DND-41 (cell line): ENCODE measurements at regions not wholly inside any gene's neighbourhood (a gene's known extent, or its start where the extent isn't known, plus 50 kb on each side); places are given as distances from the start of the nearest gene placed in this dataset.

Source experiments
- ATAC-seq: fragments of 200-7000 bp; cut with Tn5 transposase; 3 replicates; pipeline ENCODE4 v1.9.1; 2021; ENCODE audit warnings: low read depth; ENCODE audit not compliant: insufficient read depth
- DNase-seq: peaks from one replicate; pipeline ENCODE4 v3.0.0-alpha.2; 2020
- H2AFZ ChIP-seq: 2 replicates; pipeline ENCODE4 v1.6.0; 2012; ENCODE audit warnings: low read depth, low read length
- H3K27ac ChIP-seq: 2 replicates; pipeline ENCODE4 v1.5.1; 2012; ENCODE audit warnings: low read length, inconsistent platforms
- H3K27me3 ChIP-seq: fragments of 200-600 bp; sonication (generic); 2 replicates; pipeline ENCODE4 v1.6.0; 2012; ENCODE audit warnings: low read length, mild to moderate bottlenecking, inconsistent platforms; ENCODE audit not compliant: insufficient read depth, poor library complexity
- H3K36me3 ChIP-seq: 2 replicates; pipeline ENCODE4 v1.5.1; 2012; ENCODE audit warnings: low read length, inconsistent platforms; ENCODE audit not compliant: insufficient read depth
- H3K4me1 ChIP-seq: 2 replicates; pipeline ENCODE4 v1.5.1; 2012; ENCODE audit warnings: mild to moderate bottlenecking, low read length; ENCODE audit not compliant: insufficient read depth
- H3K4me2 ChIP-seq: 2 replicates; pipeline ENCODE4 v1.6.0; 2012; ENCODE audit warnings: mild to moderate bottlenecking, moderate library complexity, low read length, inconsistent platforms; ENCODE audit not compliant: insufficient read depth
- H3K4me3 ChIP-seq, 2 experiments: fragments of 200-600 bp in 1 of 2; shearing (Covaris generic) in 1 of 2; 2 replicates each; pipeline ENCODE4 v1.5.1; 2012 to 2016; ENCODE audit warnings: inconsistent platforms in 2 of 2, low read length in 2 of 2, mild to moderate bottlenecking in 2 of 2, low read depth in 1 of 2, moderate library complexity in 1 of 2
- H3K79me2 ChIP-seq: 2 replicates; pipeline ENCODE4 v1.6.0; 2012; ENCODE audit warnings: low read length, inconsistent platforms; ENCODE audit not compliant: insufficient read depth
- H3K9ac ChIP-seq: 2 replicates; pipeline ENCODE4 v1.6.0; 2012; ENCODE audit warnings: low read depth, mild to moderate bottlenecking, inconsistent platforms, low read length, moderate library complexity
- H3K9me3 ChIP-seq: 2 replicates; pipeline ENCODE4 v1.5.1; 2012; ENCODE audit warnings: low read length, moderate library complexity, mild to moderate bottlenecking, inconsistent platforms; ENCODE audit not compliant: insufficient read depth, severe bottlenecking
- H4K20me1 ChIP-seq: 2 replicates; pipeline ENCODE4 v1.6.0; 2012; ENCODE audit warnings: low read length; ENCODE audit not compliant: insufficient read depth
- EZH2 ChIP-seq: IDR thresholded peaks from 3 replicates; pipeline ENCODE4 v1.6.1; 2012; ENCODE audit warnings: borderline replicate concordance, low read depth, mild to moderate bottlenecking, moderate library complexity, low read length, inconsistent platforms; ENCODE audit not compliant: severe bottlenecking
- TF ChIP-seq, protein P1 (sequence below): IDR thresholded peaks from 2 replicates; pipeline ENCODE4 v1.5.1; 2012; ENCODE audit warnings: borderline replicate concordance, low read length, moderate library complexity, mild to moderate bottlenecking; ENCODE audit not compliant: poor library complexity, severe bottlenecking; ENCODE audit errors: extremely low read depth

DNA sequence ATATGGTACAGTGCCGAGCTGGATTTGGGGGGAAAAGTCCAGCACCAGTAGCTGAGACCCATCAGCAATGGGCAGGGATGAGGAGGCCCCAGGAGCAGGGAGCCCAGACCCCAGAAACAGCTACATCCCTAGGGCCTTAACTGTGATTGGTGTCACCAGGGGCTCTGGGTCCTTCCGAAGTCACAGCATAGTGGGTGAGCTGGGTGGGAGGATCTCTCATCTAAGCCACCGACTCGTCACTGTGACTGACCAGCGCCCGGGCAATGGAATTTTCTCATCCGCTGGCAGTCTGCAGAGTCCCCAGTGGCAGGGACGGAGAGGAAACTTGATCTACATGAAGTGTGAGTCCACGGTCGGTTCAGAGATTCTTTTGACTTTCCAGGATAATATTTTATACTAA lies 186.5 kb downstream of the SH3BP4 start:
- H3K27ac ChIP-seq: no peak overlapping the region
- no peaks in the 10 kb centered on the region for H3K36me3 ChIP-seq
- no peaks in the 10 kb centered on the region for H3K79me2 ChIP-seq
- H3K4me1 ChIP-seq: no peaks in the 10 kb centered on the region
- TF ChIP-seq, protein P1, sequence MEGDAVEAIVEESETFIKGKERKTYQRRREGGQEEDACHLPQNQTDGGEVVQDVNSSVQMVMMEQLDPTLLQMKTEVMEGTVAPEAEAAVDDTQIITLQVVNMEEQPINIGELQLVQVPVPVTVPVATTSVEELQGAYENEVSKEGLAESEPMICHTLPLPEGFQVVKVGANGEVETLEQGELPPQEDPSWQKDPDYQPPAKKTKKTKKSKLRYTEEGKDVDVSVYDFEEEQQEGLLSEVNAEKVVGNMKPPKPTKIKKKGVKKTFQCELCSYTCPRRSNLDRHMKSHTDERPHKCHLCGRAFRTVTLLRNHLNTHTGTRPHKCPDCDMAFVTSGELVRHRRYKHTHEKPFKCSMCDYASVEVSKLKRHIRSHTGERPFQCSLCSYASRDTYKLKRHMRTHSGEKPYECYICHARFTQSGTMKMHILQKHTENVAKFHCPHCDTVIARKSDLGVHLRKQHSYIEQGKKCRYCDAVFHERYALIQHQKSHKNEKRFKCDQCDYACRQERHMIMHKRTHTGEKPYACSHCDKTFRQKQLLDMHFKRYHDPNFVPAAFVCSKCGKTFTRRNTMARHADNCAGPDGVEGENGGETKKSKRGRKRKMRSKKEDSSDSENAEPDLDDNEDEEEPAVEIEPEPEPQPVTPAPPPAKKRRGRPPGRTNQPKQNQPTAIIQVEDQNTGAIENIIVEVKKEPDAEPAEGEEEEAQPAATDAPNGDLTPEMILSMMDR: no peak
- TF ChIP-seq EZH2: no peak
- no peaks in the 10 kb centered on the region for H3K9me3 ChIP-seq
- H4K20me1 ChIP-seq: no peaks in the 10 kb centered on the region; the same call in 1 of the 2 replicates
- no peak for DNase-seq
- H2AFZ ChIP-seq: no peak overlapping the region
- H3K9ac ChIP-seq: no peak overlapping the region
- peaks cover 24% of the 10 kb centered on the region for H3K27me3 ChIP-seq
- H3K4me2 ChIP-seq: no peak overlapping the region
- no peak for ATAC-seq
- H3K4me3 ChIP-seq: no peak overlapping the region

DNA sequence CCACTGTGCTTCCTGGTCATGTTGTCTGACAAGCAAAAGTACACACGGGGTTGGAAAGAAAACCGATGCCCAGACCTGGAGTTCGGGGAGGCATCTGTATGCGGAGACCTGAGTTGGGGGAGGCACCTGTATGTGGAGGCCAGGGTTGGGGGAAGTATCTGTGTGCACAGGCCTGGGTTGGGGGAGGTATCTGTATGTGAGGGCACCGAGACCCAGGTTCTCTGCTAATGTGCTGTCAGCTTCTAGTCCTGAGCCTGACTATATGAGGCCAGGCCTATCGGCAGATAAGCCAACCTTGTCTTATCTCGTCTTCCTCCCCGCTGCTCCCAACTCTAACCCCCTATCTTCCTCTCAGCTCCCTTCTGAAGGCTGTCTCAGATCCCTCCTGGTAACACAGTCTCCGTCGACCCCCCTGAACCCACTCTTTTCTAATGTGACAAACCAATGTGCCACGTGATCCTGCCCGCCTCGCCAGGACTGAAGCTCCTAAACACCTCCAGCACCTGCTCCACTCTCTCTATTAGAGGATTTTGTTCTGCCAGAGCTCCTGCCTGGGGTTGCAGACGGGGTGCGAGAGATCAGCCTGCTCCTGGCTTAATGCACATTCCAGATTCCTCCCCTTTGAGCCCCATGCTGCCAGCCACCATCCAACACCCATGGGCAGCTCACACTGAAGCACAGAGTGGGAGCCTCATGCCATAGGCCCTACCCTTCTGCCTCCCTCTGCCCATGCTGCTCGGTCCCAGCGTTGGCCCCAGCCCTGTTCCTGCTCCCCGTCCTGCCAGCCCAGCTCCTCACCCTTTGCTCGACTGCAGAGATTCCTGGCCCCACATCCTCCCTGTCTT lies 188.4 kb downstream of the SH3BP4 start:
- no peak for ATAC-seq
- no peak overlapping the region for H3K27ac ChIP-seq
- no peak overlapping the region for H3K9ac ChIP-seq
- H4K20me1 ChIP-seq: no peaks in the 10 kb centered on the region
- no peak overlapping the region for H3K4me2 ChIP-seq
- no peak for DNase-seq
- H3K4me3 ChIP-seq: no peak overlapping the region
- H3K27me3 ChIP-seq: peaks cover 23% of the 10 kb centered on the region
- no peaks in the 10 kb centered on the region for H3K36me3 ChIP-seq
- H3K79me2 ChIP-seq: no peaks in the 10 kb centered on the region
- H3K4me1 ChIP-seq: no peaks in the 10 kb centered on the region
- H3K9me3 ChIP-seq: no peaks in the 10 kb centered on the region
- no peak overlapping the region for H2AFZ ChIP-seq
- TF ChIP-seq EZH2: no peak
- TF ChIP-seq, protein P1: no peak

DNA sequence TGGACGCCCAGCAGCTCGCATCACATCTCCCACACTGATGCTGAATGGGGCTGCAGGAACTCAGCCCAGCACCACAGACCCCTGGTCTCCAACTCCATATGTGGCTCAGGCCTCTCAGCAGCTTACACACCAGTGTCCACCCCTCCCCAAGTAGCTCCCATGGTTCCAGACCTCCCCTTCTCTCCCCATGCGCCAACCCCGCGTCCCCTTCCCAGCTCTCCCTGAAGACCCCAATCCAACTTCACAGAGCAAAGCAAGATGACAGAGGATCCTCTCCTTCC lies 188.9 kb downstream of the SH3BP4 start:
- TF ChIP-seq, protein P1: no peak
- no peak for TF ChIP-seq EZH2
- H3K79me2 ChIP-seq: no peaks in the 10 kb centered on the region

More for the DNA sequence above, 188.9 kb downstream of the SH3BP4 start:
- Histone ChIP-seq H3K4me1 (no peaks in the 10 kb centered on the region), H4K20me1 (no peaks in the 10 kb centered on the region), H3K36me3 (no peaks in the 10 kb centered on the region), H3K4me3 (no peak overlapping the region), H3K27ac (no peak overlapping the region), H3K9me3 (no peaks in the 10 kb centered on the region), H3K9ac (no peak overlapping the region), H2AFZ (no peak overlapping the region), H3K4me2 (no peak overlapping the region), H3K27me3 (peaks cover 23% of the 10 kb centered on the region)
- DNase-seq (no peak), ATAC-seq (no peak)
